WI38 (cell line): ENCODE measurements at regions not wholly inside any gene's neighbourhood (a gene's known extent, or its start where the extent isn't known, plus 50 kb on each side); places are given as distances from the start of the nearest gene placed in this dataset.

Source experiments
- H3K4me3 ChIP-seq: 2 replicates; pipeline ENCODE4 v1.5.1; 2011; ENCODE audit warnings: low read depth, mild to moderate bottlenecking, control low read depth, low read length
- CTCF ChIP-seq: IDR thresholded peaks from 2 replicates; pipeline ENCODE4 v1.5.1; 2012; ENCODE audit warnings: low read depth, mild to moderate bottlenecking, control low read depth, low read length

GRCh38 chr6:54613596-54613995, 233.0 kb upstream of the FAM83B start:
- no peak for TF ChIP-seq CTCF
- no peak overlapping the region for H3K4me3 ChIP-seq

GRCh38 chr6:54614499-54615195, 231.9 kb upstream of the FAM83B start:
- no peak for TF ChIP-seq CTCF
- H3K4me3 ChIP-seq, result no peak overlapping the region

- H3K4me3 ChIP-seq, result no peak overlapping the region
- no peak for TF ChIP-seq CTCF
Observed at GRCh38 chr6:54617730-54618129, 228.8 kb upstream of the FAM83B start.

- no peak overlapping the region for H3K4me3 ChIP-seq
- no peak for TF ChIP-seq CTCF
Observed at GRCh38 chr6:54618572-54618971, 228.0 kb upstream of the FAM83B start.

GRCh38 chr6:54619102-54619501, 227.5 kb upstream of the FAM83B start:
- no peak for TF ChIP-seq CTCF
- no peak overlapping the region for H3K4me3 ChIP-seq

GRCh38 chr6:54621285-54621684, 225.3 kb upstream of the FAM83B start:
- H3K4me3 ChIP-seq, result no peak overlapping the region
- TF ChIP-seq CTCF, result no peak

- no peak overlapping the region for H3K4me3 ChIP-seq
- no peak for TF ChIP-seq CTCF
Observed at GRCh38 chr6:54624216-54624615, 222.4 kb upstream of the FAM83B start.
